MCF 10A (cell line): ENCODE measurements at regions not wholly inside any gene's neighbourhood (a gene's known extent, or its start where the extent isn't known, plus 50 kb on each side); places are given as distances from the start of the nearest gene placed in this dataset.
A peak's percentile ranks its signal among the peaks of the same experiment; 100 is the strongest.

Experiments
- BruUV-seq: library from RNA; stranded (reverse); fragments of 400-500 nt; replicated peaks from 2 replicates; lab custom pipeline; 2021; lab: Mats Ljungman, UMichigan
- CTCF ChIA-PET: fragments of 300-600 bp; sonication (Branson Sonifier 250); formaldehyde crosslinking; extraction: SDS; loops from one replicate; lab custom pipeline; 2021; ENCODE audit warnings: antibody characterized with exemption, inconsistent platforms; lab: Yijun Ruan, JAX
- POLR2A ChIA-PET: fragments of 300-600, 350-650 bp; sonication (Branson Sonifier 250); formaldehyde crosslinking; extraction: SDS; loops from one replicate; lab custom pipeline; 2020; ENCODE audit warnings: antibody characterized with exemption, inconsistent platforms; lab: Yijun Ruan, JAX
- DNase-seq: peaks from one replicate; pipeline ENCODE4 v3.0.0-alpha.2; 2018; ENCODE audit not compliant: unreplicated experiment
- H3K27ac Mint-ChIP-seq: one replicate; pipeline ENCODE4 v1.8.0; 2022; ENCODE audit warnings: mild to moderate bottlenecking, low read depth, mixed read lengths; ENCODE audit not compliant: unreplicated experiment
- H3K27me3 Mint-ChIP-seq: one replicate; pipeline ENCODE4 v1.8.0; 2022; ENCODE audit warnings: mixed read lengths; ENCODE audit not compliant: insufficient read depth, unreplicated experiment
- H3K36me3 Mint-ChIP-seq: one replicate; pipeline ENCODE4 v1.8.0; 2022; ENCODE audit warnings: mild to moderate bottlenecking, moderate library complexity, mixed read lengths; ENCODE audit not compliant: insufficient read depth, unreplicated experiment
- H3K4me1 Mint-ChIP-seq: one replicate; pipeline ENCODE4 v1.8.0; 2022; ENCODE audit warnings: mixed read lengths; ENCODE audit not compliant: insufficient read depth, unreplicated experiment
- H3K4me3 Mint-ChIP-seq: one replicate; pipeline ENCODE4 v1.8.0; 2022; ENCODE audit warnings: mild to moderate bottlenecking, moderate library complexity, mixed read lengths; ENCODE audit not compliant: unreplicated experiment
- H3K9me3 Mint-ChIP-seq: one replicate; pipeline ENCODE4 v1.8.0; 2022; ENCODE audit warnings: mixed read lengths; ENCODE audit not compliant: unreplicated experiment
- intact Hi-C: fragments of 100-400 bp; cut with micrococcal nuclease; formaldehyde crosslinking; loops from 2 replicates; pipeline ENCODE4 v1.14.1; 2022
- TF ChIP-seq, protein P1 (sequence below): fragments of 200-600 bp; IDR thresholded peaks from one replicate; pipeline ENCODE4 v1.8.0; 2022; ENCODE audit warnings: antibody characterized with exemption, mild to moderate bottlenecking; ENCODE audit not compliant: unreplicated experiment

DNA sequence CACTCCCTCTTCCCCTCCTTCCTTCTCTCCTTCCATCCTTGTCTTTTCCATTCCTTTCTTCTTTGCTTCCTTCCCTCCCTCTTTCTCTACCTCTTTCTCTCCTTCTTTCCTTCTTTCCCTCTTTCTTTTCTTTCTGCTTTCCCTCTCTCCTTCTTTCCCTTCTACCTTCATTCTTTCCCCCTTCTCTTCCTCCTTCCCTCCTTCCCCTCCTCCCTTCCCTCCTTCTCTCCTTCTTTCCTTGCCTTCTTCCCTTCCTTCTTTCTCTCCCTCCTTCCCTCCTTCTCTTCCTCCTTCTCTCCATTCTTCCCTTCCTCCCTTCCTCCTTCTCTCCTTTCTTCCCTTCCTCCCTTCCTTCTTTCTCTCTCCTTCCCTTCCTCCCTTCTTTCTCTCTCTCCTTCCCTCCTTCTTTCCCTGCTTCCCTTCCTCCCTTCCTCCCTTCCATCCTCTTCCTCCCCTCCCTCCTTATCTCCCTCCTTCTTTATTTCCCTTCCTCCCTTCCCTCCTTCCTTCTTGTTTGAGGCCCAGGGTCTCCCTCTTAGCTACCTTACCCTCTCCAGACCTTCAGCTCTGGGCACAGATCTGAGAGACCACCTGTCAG lies 77.0 kb downstream of the BUD13 start:
- ChIA-PET POLR2A (no interaction called here), CTCF (interaction anchor here (0.6 to 1.3 kb wide), 2 partner anchors 11 to 383 kb away, joined by 4 to 6 read pairs; no protein-coding TSS in a partner anchor)
- Mint-ChIP-seq H3K27me3 (no peaks in the 10 kb centered on the region), H3K4me3 (no peak overlapping the region), H3K36me3 (no peaks in the 10 kb centered on the region), H3K9me3 (no peaks in the 10 kb centered on the region), H3K27ac (no peak overlapping the region), H3K4me1 (peaks cover 11% of the 10 kb centered on the region)
- no TSS peak for BruUV-seq
- DNase-seq: no peak
- TF ChIP-seq, protein P1, sequence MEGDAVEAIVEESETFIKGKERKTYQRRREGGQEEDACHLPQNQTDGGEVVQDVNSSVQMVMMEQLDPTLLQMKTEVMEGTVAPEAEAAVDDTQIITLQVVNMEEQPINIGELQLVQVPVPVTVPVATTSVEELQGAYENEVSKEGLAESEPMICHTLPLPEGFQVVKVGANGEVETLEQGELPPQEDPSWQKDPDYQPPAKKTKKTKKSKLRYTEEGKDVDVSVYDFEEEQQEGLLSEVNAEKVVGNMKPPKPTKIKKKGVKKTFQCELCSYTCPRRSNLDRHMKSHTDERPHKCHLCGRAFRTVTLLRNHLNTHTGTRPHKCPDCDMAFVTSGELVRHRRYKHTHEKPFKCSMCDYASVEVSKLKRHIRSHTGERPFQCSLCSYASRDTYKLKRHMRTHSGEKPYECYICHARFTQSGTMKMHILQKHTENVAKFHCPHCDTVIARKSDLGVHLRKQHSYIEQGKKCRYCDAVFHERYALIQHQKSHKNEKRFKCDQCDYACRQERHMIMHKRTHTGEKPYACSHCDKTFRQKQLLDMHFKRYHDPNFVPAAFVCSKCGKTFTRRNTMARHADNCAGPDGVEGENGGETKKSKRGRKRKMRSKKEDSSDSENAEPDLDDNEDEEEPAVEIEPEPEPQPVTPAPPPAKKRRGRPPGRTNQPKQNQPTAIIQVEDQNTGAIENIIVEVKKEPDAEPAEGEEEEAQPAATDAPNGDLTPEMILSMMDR: no peak
- intact Hi-C loops: no loop called here

DNA sequence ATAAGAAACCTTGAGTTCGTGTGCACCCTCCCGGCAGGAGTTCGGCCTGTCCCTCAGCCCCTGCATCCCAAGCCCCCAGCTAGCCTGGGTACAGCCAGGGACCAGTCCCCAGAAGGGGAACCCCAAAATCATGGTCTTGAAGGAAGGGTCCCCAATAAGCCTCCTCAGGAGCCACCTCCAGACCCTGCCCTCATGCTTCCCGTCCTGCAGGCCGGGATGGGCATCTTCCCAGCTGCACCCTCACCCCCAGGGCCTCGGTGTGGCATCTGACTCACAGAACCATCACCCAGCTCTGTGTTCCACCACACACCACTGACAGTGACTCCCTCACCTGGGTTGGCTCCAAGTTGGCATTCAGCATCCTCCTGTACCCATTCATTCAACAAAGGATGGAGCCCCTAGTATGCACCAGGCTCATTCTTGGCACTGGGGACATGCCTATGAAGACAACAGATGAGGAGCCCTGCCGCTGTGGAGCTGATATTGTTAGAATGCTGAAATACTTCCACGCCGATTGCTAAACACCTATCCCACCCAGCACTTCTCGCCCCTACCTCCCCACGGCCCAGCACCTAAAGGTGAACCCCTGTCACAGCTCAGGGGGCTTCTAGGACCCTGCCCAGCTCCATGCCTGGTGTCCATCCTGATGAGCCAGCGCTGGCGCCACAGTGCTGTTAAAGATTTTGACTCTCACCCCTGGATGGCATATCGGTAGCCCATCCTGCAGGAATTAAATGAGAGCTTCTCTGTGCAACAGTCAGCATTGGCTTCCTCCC lies 77.8 kb downstream of the BUD13 start:
- H3K27ac Mint-ChIP-seq: no peak overlapping the region
- BruUV-seq: no TSS peak
- ChIA-PET CTCF (interaction anchor here (0.6 to 1.3 kb wide), 3 partner anchors 12 to 707 kb away, joined by 3 to 6 read pairs (median 3); no protein-coding TSS in a partner anchor), POLR2A (no interaction called here)
- H3K9me3 Mint-ChIP-seq: no peaks in the 10 kb centered on the region
- H3K27me3 Mint-ChIP-seq: no peaks in the 10 kb centered on the region
- TF ChIP-seq, protein P1: no peak
- intact Hi-C loops: loop anchor here (5.0 kb wide), 1 partner anchor 183 kb away; no protein-coding TSS in a partner anchor
- H3K4me3 Mint-ChIP-seq: no peak overlapping the region
- no peaks in the 10 kb centered on the region for H3K36me3 Mint-ChIP-seq
- DNase-seq: peak; percentile 46
- peaks cover 11% of the 10 kb centered on the region for H3K4me1 Mint-ChIP-seq

DNA sequence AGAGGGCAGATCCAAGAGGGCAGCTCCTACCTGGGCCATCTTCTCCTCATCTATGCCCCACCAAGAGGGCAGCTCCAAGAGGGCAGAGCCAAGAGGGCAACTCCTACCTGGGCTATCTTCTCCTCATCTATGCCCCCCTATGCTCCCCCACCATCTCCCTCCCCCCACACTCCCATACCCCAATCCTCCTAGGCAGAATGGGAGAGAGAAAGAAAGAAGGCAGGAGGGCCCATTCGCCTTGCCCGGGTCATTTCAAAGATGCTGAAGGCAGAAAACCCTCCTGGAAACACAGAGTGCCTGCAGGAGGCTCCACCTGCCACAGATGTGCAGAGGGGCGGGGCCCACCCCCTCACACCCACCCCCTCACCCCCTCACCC lies 78.5 kb downstream of the BUD13 start:
- intact Hi-C loops: loop anchor here (5.0 kb wide), 1 partner anchor 182 kb away; no protein-coding TSS in a partner anchor
- Mint-ChIP-seq H3K4me1 (peaks cover 11% of the 10 kb centered on the region), H3K27me3 (no peaks in the 10 kb centered on the region), H3K4me3 (no peak overlapping the region), H3K9me3 (no peaks in the 10 kb centered on the region), H3K36me3 (no peaks in the 10 kb centered on the region), H3K27ac (no peak overlapping the region)
- POLR2A ChIA-PET: no interaction called here
- CTCF ChIA-PET: interaction anchor here (0.6 to 1.3 kb wide), 4 partner anchors 11 to 1953 kb away, joined by 3 to 6 read pairs (median 3); no protein-coding TSS in a partner anchor
- BruUV-seq: no TSS peak
- TF ChIP-seq, protein P1: no peak
- DNase-seq: no peak

DNA sequence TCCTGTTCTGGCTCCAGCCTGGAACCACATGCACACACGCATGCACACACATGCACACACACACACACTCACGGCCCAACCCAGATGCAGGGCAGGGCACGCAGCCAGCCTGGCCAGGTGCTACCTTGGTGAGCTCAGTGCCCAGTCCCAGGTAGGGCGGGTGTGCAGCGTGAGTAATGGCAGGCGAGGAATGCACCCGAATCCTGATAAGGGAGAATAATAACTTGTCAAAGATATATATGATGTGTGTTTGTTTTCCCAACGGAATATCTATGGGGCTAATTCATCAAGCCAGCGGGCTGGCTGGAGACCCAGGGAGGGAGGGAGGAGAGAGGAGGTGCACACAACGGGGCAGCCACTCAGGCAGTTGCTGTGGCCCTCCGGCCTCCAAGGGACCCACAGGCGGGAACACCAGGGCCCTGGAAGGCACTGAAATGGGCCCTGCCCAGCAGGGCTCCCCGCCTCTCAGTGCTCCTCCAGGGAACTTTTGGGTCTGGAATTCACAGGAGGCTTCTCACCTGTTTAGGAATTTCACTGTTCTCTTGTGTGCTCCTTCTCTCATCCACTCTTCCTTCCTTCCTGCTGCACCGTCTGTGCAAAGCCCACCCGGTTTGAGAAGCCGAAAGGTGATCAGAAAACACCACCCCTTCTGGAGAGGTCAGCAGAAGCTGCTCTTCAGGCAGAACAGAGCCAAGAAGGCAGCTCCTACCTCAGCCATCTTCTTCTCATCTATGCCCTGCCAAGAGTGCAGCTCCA lies 79.0 kb downstream of the BUD13 start:
- Mint-ChIP-seq H3K27ac (no peak overlapping the region), H3K4me3 (no peak overlapping the region)

More for the DNA sequence above, 79.0 kb downstream of the BUD13 start:
- BruUV-seq: no TSS peak
- ChIA-PET CTCF (interaction anchor here (0.6 to 0.8 kb wide), 5 partner anchors 12 to 1953 kb away, joined by 3 to 4 read pairs (median 3); no protein-coding TSS in a partner anchor), POLR2A (no interaction called here)
- H3K4me1 Mint-ChIP-seq: peaks cover 11% of the 10 kb centered on the region
- intact Hi-C loops: loop anchor here (5.0 kb wide), 1 partner anchor 181 kb away; no protein-coding TSS in a partner anchor
- H3K27me3 Mint-ChIP-seq: no peaks in the 10 kb centered on the region
- no peaks in the 10 kb centered on the region for H3K9me3 Mint-ChIP-seq
- H3K36me3 Mint-ChIP-seq: no peaks in the 10 kb centered on the region
- TF ChIP-seq, protein P1: no peak
- DNase-seq: peak; percentile 37
